ENCODE measurements at regions not wholly inside any gene's neighbourhood (a gene's known extent, or its start where the extent isn't known, plus 50 kb on each side); places are given as distances from the start of the nearest gene placed in this dataset.
"Not testable (repeated sequence)": the region's sequence is repeated elsewhere in the genome, so short reads cannot be mapped to it uniquely, and the experiment has no call there.

GRCh38 chr5:93359296-93359959 is 221.6 kb downstream of the NR2F1-AS1 start:
- ATAC-seq (no peak), DNase-seq (no peak)
- intact Hi-C loops (cut with DNase I, micrococcal nuclease), result no loop called here
- Mint-ChIP-seq H3K36me3 (ENCODE audit: low read depth) (no peaks in the 10 kb centered on the region), H3K27me3 (peaks cover 3% of the 10 kb centered on the region), H3K27ac (no peak overlapping the region), H3K4me3 (no peak overlapping the region), H3K9me3 (ENCODE audit: low read depth) (no peaks in the 10 kb centered on the region), H3K4me1 (no peaks in the 10 kb centered on the region)
- POLR2A ChIA-PET, result no interaction called here
- CTCF ChIA-PET, result no interaction called here

- Mint-ChIP-seq H3K27me3 (peaks cover 3% of the 10 kb centered on the region), H3K36me3 (ENCODE audit: low read depth) (no peaks in the 10 kb centered on the region), H3K9me3 (ENCODE audit: low read depth) (no peaks in the 10 kb centered on the region), H3K27ac (no peak overlapping the region), H3K4me1 (no peaks in the 10 kb centered on the region), H3K4me3 (no peak overlapping the region)
- ChIA-PET POLR2A (no interaction called here), CTCF (no interaction called here)
- no peak for DNase-seq
- ATAC-seq, result no peak
- intact Hi-C loops (cut with DNase I, micrococcal nuclease), result no loop called here
Measured at GRCh38 chr5:93358176-93358575, 222.8 kb downstream of the NR2F1-AS1 start.

- DNase-seq, result no peak
- POLR2A ChIA-PET, result no interaction called here
- no peaks in the 10 kb centered on the region for H3K4me1 Mint-ChIP-seq
- H3K9me3 Mint-ChIP-seq (ENCODE audit: low read depth), result no peaks in the 10 kb centered on the region
- intact Hi-C loops (cut with DNase I, micrococcal nuclease), result no loop called here
- H3K4me3 Mint-ChIP-seq, result no peak overlapping the region
- H3K36me3 Mint-ChIP-seq (ENCODE audit: low read depth), result no peaks in the 10 kb centered on the region
- CTCF ChIA-PET, result no interaction called here
- ATAC-seq, result no peak
- H3K27ac Mint-ChIP-seq, result no peak overlapping the region
- H3K27me3 Mint-ChIP-seq, result peaks cover 3% of the 10 kb centered on the region
Measured at GRCh38 chr5:93357686-93358085, 223.3 kb downstream of the NR2F1-AS1 start.

- CTCF ChIA-PET, result no interaction called here
- no peak overlapping the region for H3K4me3 Mint-ChIP-seq
- no peaks in the 10 kb centered on the region for H3K36me3 Mint-ChIP-seq (ENCODE audit: low read depth)
- no peak for DNase-seq
- no peaks in the 10 kb centered on the region for H3K4me1 Mint-ChIP-seq
- intact Hi-C loops (cut with DNase I, micrococcal nuclease), result no loop called here
- peaks cover 3% of the 10 kb centered on the region for H3K27me3 Mint-ChIP-seq
- no peak overlapping the region for H3K27ac Mint-ChIP-seq
- POLR2A ChIA-PET, result no interaction called here
- no peak for ATAC-seq
- no peaks in the 10 kb centered on the region for H3K9me3 Mint-ChIP-seq (ENCODE audit: low read depth)
Measured at GRCh38 chr5:93355691-93356090, 225.3 kb downstream of the NR2F1-AS1 start.

GRCh38 chr5:93352186-93352585 is 228.8 kb downstream of the NR2F1-AS1 start:
- intact Hi-C loops (cut with DNase I, micrococcal nuclease), result no loop called here

GRCh38 chr5:93349613-93350012 is 231.4 kb downstream of the NR2F1-AS1 start:
- Mint-ChIP-seq H3K4me1 (no peaks in the 10 kb centered on the region), H3K27ac (no peak overlapping the region)
- POLR2A ChIA-PET, result no interaction called here

More at GRCh38 chr5:93352186-93352585, 228.8 kb downstream of the NR2F1-AS1 start:
- Mint-ChIP-seq H3K27me3 (peaks cover 2% of the 10 kb centered on the region), H3K36me3 (ENCODE audit: low read depth) (no peaks in the 10 kb centered on the region), H3K4me3 (no peak overlapping the region), H3K27ac (no peak overlapping the region), H3K9me3 (ENCODE audit: low read depth) (peaks cover 2% of the 10 kb centered on the region), H3K4me1 (no peaks in the 10 kb centered on the region)
- DNase-seq (no peak), ATAC-seq (no peak)
- ChIA-PET POLR2A (no interaction called here), CTCF (interaction anchor here (1.2 kb wide), 1 partner anchor 13 kb away, joined by 4 read pairs; no protein-coding TSS in a partner anchor)

GRCh38 chr5:93348231-93348630 is 232.8 kb downstream of the NR2F1-AS1 start:
- intact Hi-C loops (cut with DNase I, micrococcal nuclease), result no loop called here
- DNase-seq, result no peak
- Mint-ChIP-seq H3K4me1 (no peaks in the 10 kb centered on the region), H3K36me3 (ENCODE audit: low read depth) (no peaks in the 10 kb centered on the region), H3K9me3 (ENCODE audit: low read depth) (peaks cover 2% of the 10 kb centered on the region), H3K27ac (no peak overlapping the region), H3K27me3 (no peaks in the 10 kb centered on the region), H3K4me3 (no peak overlapping the region)
- ChIA-PET POLR2A (no interaction called here), CTCF (interaction anchor here (0.6 kb wide), 1 partner anchor 502 kb away, joined by 3 read pairs; no protein-coding TSS in a partner anchor)
- ATAC-seq, result no peak

More at GRCh38 chr5:93349613-93350012, 231.4 kb downstream of the NR2F1-AS1 start:
- Mint-ChIP-seq H3K4me3 (no peak overlapping the region), H3K36me3 (ENCODE audit: low read depth) (no peaks in the 10 kb centered on the region), H3K9me3 (ENCODE audit: low read depth) (peaks cover 2% of the 10 kb centered on the region), H3K27me3 (no peaks in the 10 kb centered on the region)
- CTCF ChIA-PET, result no interaction called here
- intact Hi-C loops (cut with DNase I, micrococcal nuclease), result no loop called here
- ATAC-seq, result no peak
- no peak for DNase-seq

- H3K36me3 Mint-ChIP-seq (ENCODE audit: low read depth); DNase-seq; ATAC-seq; H3K9me3 Mint-ChIP-seq (ENCODE audit: low read depth); CTCF ChIA-PET; intact Hi-C loops (cut with DNase I, micrococcal nuclease); POLR2A ChIA-PET; H3K4me1 Mint-ChIP-seq; H3K4me3 Mint-ChIP-seq; H3K27ac Mint-ChIP-seq; H3K27me3 Mint-ChIP-seq: not testable (repeated sequence)
Measured at GRCh38 chr5:93346850-93347249, 234.2 kb downstream of the NR2F1-AS1 start.

- Mint-ChIP-seq H3K36me3 (ENCODE audit: low read depth) (no peaks in the 10 kb centered on the region), H3K27ac (no peak overlapping the region), H3K27me3 (no peaks in the 10 kb centered on the region), H3K4me1 (no peaks in the 10 kb centered on the region), H3K4me3 (no peak overlapping the region), H3K9me3 (ENCODE audit: low read depth) (peaks cover 2% of the 10 kb centered on the region)
- intact Hi-C loops (cut with DNase I, micrococcal nuclease), result no loop called here
- ChIA-PET POLR2A (no interaction called here), CTCF (no interaction called here)
- DNase-seq, result no peak
- no peak for ATAC-seq
Measured at GRCh38 chr5:93346301-93346700, 234.7 kb downstream of the NR2F1-AS1 start.

GRCh38 chr5:93343570-93343969 is 237.4 kb downstream of the NR2F1-AS1 start:
- no peak for DNase-seq
- Mint-ChIP-seq H3K27ac (no peak overlapping the region), H3K9me3 (ENCODE audit: low read depth) (peaks cover 2% of the 10 kb centered on the region), H3K27me3 (no peaks in the 10 kb centered on the region), H3K36me3 (ENCODE audit: low read depth) (no peaks in the 10 kb centered on the region), H3K4me1 (no peaks in the 10 kb centered on the region), H3K4me3 (no peak overlapping the region)
- intact Hi-C loops (cut with DNase I, micrococcal nuclease), result no loop called here
- CTCF ChIA-PET, result no interaction called here
- POLR2A ChIA-PET, result no interaction called here
- ATAC-seq, result no peak

- no peaks in the 10 kb centered on the region for H3K27me3 Mint-ChIP-seq
- no peak overlapping the region for H3K27ac Mint-ChIP-seq
- ATAC-seq (no peak), DNase-seq (no peak)
- intact Hi-C loops (cut with DNase I, micrococcal nuclease), result no loop called here
- no peaks in the 10 kb centered on the region for H3K4me1 Mint-ChIP-seq
- peaks cover 2% of the 10 kb centered on the region for H3K9me3 Mint-ChIP-seq (ENCODE audit: low read depth)
- H3K4me3 Mint-ChIP-seq, result no peak overlapping the region
- ChIA-PET CTCF (no interaction called here), POLR2A (no interaction called here)
- no peaks in the 10 kb centered on the region for H3K36me3 Mint-ChIP-seq (ENCODE audit: low read depth)
Measured at GRCh38 chr5:93342563-93343061, 238.4 kb downstream of the NR2F1-AS1 start.

GRCh38 chr5:93340881-93341280 is 240.1 kb downstream of the NR2F1-AS1 start:
- no peaks in the 10 kb centered on the region for H3K36me3 Mint-ChIP-seq (ENCODE audit: low read depth)
- ATAC-seq (no peak), DNase-seq (no peak)
- peaks cover 2% of the 10 kb centered on the region for H3K9me3 Mint-ChIP-seq (ENCODE audit: low read depth)
- H3K27ac Mint-ChIP-seq, result no peak overlapping the region
- no peak overlapping the region for H3K4me3 Mint-ChIP-seq
- ChIA-PET CTCF (no interaction called here), POLR2A (no interaction called here)
- no peaks in the 10 kb centered on the region for H3K27me3 Mint-ChIP-seq
- no peaks in the 10 kb centered on the region for H3K4me1 Mint-ChIP-seq
- intact Hi-C loops (cut with DNase I, micrococcal nuclease), result no loop called here

Data from activated CD4-positive, alpha-beta T cell treated with anti-CD3 and anti-CD28 coated beads for 36 hours (primary cell).